ENCODE measurements at regions not wholly inside any gene's neighbourhood (a gene's known extent, or its start where the extent isn't known, plus 50 kb on each side); places are given as distances from the start of the nearest gene placed in this dataset.
"Not testable (repeated sequence)": the region's sequence is repeated elsewhere in the genome, so short reads cannot be mapped to it uniquely, and the experiment has no call there.

DNA sequence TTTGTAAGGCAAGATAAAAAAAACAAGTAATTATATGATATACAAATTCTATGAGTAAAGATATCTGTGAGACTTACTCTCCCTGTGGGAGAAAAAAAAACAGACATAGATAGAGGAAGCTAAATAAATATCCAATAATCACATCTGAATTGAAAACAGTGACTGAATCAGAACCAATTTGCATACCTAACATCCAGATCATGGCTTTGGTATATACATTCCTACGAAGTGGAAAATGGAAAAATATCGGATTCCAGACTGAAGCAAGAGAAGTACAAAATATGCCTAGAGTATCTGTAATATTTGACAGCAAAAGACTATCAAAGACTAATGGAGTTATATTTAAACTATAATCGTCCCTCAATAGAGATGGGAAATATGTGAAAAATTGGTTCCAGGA is 1108.1 kb upstream of the CHAC2 start:
- DNase-seq: no peak
- H3K27ac Mint-ChIP-seq: no peak overlapping the region
- no peak overlapping the region for H3K4me3 Mint-ChIP-seq
- peaks cover 7% of the 10 kb centered on the region for H3K9me3 Mint-ChIP-seq
- H3K36me3 Mint-ChIP-seq: no peaks in the 10 kb centered on the region
- CTCF ChIA-PET: no interaction called here
- no peaks in the 10 kb centered on the region for H3K27me3 Mint-ChIP-seq
- no peaks in the 10 kb centered on the region for H3K4me1 Mint-ChIP-seq

- Mint-ChIP-seq H3K36me3 (no peaks in the 10 kb centered on the region), H3K4me1 (no peaks in the 10 kb centered on the region), H3K9me3 (peaks cover 13% of the 10 kb centered on the region), H3K27ac (no peak overlapping the region), H3K27me3 (no peaks in the 10 kb centered on the region), H3K4me3 (no peak overlapping the region)
- no peak for DNase-seq
- CTCF ChIA-PET: no interaction called here
Observed at GRCh38 chr2:52658598-52658997, 1109.0 kb upstream of the CHAC2 start.

DNA sequence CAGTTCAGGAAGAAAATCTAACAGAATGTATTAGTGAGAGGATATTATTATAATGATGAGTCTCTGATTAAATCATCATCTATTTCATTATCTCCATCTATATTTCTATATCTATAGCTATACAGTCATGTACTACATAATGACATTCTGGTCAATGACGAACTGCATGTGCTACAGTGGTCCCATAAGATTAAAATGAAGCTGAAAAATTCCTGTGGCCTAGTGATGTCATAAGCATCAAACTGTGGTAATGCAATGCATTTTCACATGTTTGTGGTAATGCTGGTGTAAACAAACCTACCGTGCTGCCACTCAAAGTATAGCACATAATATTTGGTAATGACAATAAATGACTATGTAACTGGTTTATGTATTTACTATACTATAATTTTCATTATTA is 1127.9 kb upstream of the CHAC2 start:
- DNase-seq: no peak
- H3K27me3 Mint-ChIP-seq: no peaks in the 10 kb centered on the region
- H3K4me3 Mint-ChIP-seq: no peak overlapping the region
- CTCF ChIA-PET: no interaction called here
- peaks cover 6% of the 10 kb centered on the region for H3K9me3 Mint-ChIP-seq
- no peaks in the 10 kb centered on the region for H3K4me1 Mint-ChIP-seq
- no peaks in the 10 kb centered on the region for H3K36me3 Mint-ChIP-seq
- H3K27ac Mint-ChIP-seq: no peak overlapping the region

- Mint-ChIP-seq H3K4me1 (no peaks in the 10 kb centered on the region), H3K36me3 (no peaks in the 10 kb centered on the region), H3K9me3 (peaks cover 10% of the 10 kb centered on the region), H3K27me3 (no peaks in the 10 kb centered on the region), H3K4me3 (no peak overlapping the region), H3K27ac (no peak overlapping the region)
- DNase-seq: no peak
- CTCF ChIA-PET: no interaction called here
Observed at GRCh38 chr2:52632543-52632942, 1135.1 kb upstream of the CHAC2 start.

DNA sequence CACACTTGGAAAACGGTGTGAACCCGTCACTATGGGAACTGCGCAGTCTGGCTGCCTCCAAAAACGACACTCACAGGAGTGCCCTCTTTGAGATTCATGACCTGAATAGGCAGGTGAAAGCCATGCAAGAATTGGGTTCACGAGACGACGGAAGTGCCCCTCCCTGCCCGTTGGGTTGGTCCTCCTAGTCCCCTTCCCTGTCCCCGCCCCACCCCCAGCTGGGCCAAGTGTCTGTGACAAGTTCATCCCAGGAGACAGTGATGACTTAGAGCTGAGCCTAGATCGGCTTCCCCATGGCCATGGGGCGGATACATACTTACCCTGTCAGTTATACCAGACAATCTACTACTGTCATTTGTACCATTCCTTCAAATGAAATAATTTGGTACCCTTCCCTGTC is 1137.7 kb upstream of the CHAC2 start:
- Mint-ChIP-seq H3K4me3 (no peak overlapping the region), H3K27ac (no peak overlapping the region), H3K4me1 (no peaks in the 10 kb centered on the region), H3K9me3 (peaks cover 9% of the 10 kb centered on the region), H3K36me3 (no peaks in the 10 kb centered on the region), H3K27me3 (no peaks in the 10 kb centered on the region)
- CTCF ChIA-PET: no interaction called here
- no peak for DNase-seq

DNA sequence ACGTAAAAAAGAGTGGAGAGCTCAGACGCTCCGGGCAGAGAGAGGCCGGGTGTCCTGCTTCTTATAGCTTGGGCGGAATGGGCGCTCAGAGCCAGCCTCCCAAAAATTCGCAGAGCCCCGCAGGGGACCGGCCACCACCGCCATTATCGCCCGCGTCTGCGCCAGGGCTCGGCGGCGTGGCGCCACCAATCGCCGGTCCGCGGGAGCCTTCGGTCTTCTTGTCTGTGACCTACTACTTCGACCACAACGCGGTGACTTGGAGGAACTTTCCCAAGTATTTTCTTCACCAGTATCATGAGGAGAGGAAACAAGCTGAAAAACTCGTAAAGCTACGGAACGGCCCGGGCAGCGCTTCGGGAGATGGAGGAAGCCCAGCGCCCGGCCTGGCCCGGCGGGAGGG is 1138.1 kb upstream of the CHAC2 start:
- CTCF ChIA-PET: no interaction called here
- no peak for DNase-seq
- H3K4me3 Mint-ChIP-seq: no peak overlapping the region
- peaks cover 9% of the 10 kb centered on the region for H3K9me3 Mint-ChIP-seq
- H3K27me3 Mint-ChIP-seq: no peaks in the 10 kb centered on the region
- H3K27ac Mint-ChIP-seq: no peak overlapping the region
- no peaks in the 10 kb centered on the region for H3K4me1 Mint-ChIP-seq
- no peaks in the 10 kb centered on the region for H3K36me3 Mint-ChIP-seq

DNA sequence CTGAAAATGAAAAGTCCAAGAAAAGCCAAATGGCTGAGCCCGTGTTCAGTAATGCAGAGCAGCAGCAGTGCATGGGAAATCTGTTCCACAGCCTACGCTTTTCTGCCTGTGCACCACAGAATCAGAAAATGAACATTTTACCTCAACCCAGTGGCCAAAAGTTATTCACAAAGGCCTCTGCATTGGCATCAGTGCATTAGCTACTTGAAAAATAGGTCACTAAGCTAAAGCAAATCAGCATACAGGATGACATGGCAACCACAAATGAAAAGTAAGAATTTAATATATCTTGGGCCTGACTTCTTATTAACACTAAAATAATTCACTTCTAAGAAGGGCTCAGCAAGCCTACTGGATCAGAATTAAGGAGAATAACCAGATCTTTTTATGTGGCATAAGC is 1145.3 kb upstream of the CHAC2 start:
- no peak for DNase-seq
- CTCF ChIA-PET: no interaction called here
- H3K9me3 Mint-ChIP-seq: no peaks in the 10 kb centered on the region
- no peaks in the 10 kb centered on the region for H3K27me3 Mint-ChIP-seq
- no peaks in the 10 kb centered on the region for H3K4me1 Mint-ChIP-seq
- H3K36me3 Mint-ChIP-seq: no peaks in the 10 kb centered on the region
- H3K27ac Mint-ChIP-seq: no peak overlapping the region
- H3K4me3 Mint-ChIP-seq: no peak overlapping the region

GRCh38 chr2:52613064-52613463 is 1154.5 kb upstream of the CHAC2 start:
- H3K27me3 Mint-ChIP-seq: no peaks in the 10 kb centered on the region
- H3K4me1 Mint-ChIP-seq: no peaks in the 10 kb centered on the region
- H3K4me3 Mint-ChIP-seq: no peak overlapping the region
- no peaks in the 10 kb centered on the region for H3K36me3 Mint-ChIP-seq
- CTCF ChIA-PET: no interaction called here
- no peak for DNase-seq
- H3K27ac Mint-ChIP-seq: no peak overlapping the region
- H3K9me3 Mint-ChIP-seq: peaks cover 7% of the 10 kb centered on the region

- H3K4me1 Mint-ChIP-seq: no peaks in the 10 kb centered on the region
- H3K36me3 Mint-ChIP-seq: no peaks in the 10 kb centered on the region
- no peak for DNase-seq
- CTCF ChIA-PET: no interaction called here
- no peaks in the 10 kb centered on the region for H3K27me3 Mint-ChIP-seq
- peaks cover 7% of the 10 kb centered on the region for H3K9me3 Mint-ChIP-seq
- H3K27ac Mint-ChIP-seq: no peak overlapping the region
- no peak overlapping the region for H3K4me3 Mint-ChIP-seq
Observed at GRCh38 chr2:52611759-52612158, 1155.8 kb upstream of the CHAC2 start.

DNA sequence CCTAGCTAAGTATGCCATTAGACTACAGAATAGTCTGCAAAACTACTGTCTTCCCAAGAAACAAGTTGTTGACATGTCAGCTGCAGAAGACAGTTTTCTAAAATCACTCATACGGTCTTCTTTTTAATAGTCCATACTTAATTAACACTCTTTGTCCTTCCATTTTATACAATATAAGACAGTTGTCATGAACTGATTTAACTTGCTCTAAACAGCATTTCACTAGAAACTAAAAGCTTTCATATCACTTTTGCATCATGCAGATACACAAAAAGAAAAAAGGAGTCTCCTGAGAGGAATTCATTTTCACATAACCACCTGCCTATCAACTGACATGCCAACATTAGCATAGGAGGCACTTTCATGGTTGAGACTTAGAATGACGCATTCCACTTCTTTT is 1159.6 kb upstream of the CHAC2 start:
- CTCF ChIA-PET: no interaction called here
- no peak for DNase-seq
- H3K9me3 Mint-ChIP-seq: peaks cover 9% of the 10 kb centered on the region
- H3K4me1 Mint-ChIP-seq: no peaks in the 10 kb centered on the region
- no peak overlapping the region for H3K4me3 Mint-ChIP-seq
- no peak overlapping the region for H3K27ac Mint-ChIP-seq
- H3K27me3 Mint-ChIP-seq: no peaks in the 10 kb centered on the region
- no peaks in the 10 kb centered on the region for H3K36me3 Mint-ChIP-seq

GRCh38 chr2:52597346-52597745 is 1170.3 kb upstream of the CHAC2 start:
- DNase-seq: no peak
- no peak overlapping the region for H3K4me3 Mint-ChIP-seq
- CTCF ChIA-PET: no interaction called here
- H3K9me3 Mint-ChIP-seq: peaks cover 4% of the 10 kb centered on the region
- no peaks in the 10 kb centered on the region for H3K27me3 Mint-ChIP-seq
- H3K36me3 Mint-ChIP-seq: no peaks in the 10 kb centered on the region
- no peaks in the 10 kb centered on the region for H3K4me1 Mint-ChIP-seq
- H3K27ac Mint-ChIP-seq: no peak overlapping the region

DNA sequence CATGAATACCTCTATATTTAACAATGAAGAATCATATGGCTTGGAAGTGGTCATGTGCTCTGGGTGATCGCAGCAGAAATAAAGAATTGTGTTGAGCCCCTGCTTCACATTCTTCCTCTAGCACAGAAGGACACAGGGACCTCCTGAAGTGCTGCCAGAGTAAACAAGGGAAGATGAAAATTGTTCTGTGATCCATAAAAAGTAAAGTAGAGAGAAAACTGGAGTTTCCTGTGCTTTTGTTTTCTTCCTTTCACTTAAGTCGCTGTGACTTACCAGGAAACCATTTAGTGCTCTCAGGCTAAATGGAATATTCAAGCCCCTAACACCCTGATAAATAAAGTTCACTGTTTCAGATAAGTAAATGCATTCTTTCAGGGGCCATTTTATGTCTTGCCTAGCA is 1173.6 kb upstream of the CHAC2 start:
- no peak overlapping the region for H3K27ac Mint-ChIP-seq
- H3K36me3 Mint-ChIP-seq: no peaks in the 10 kb centered on the region
- CTCF ChIA-PET: no interaction called here
- H3K4me1 Mint-ChIP-seq: no peaks in the 10 kb centered on the region
- no peak overlapping the region for H3K4me3 Mint-ChIP-seq
- DNase-seq: no peak
- H3K9me3 Mint-ChIP-seq: peaks cover 19% of the 10 kb centered on the region
- H3K27me3 Mint-ChIP-seq: no peaks in the 10 kb centered on the region

GRCh38 chr2:52584071-52584470 is 1183.5 kb upstream of the CHAC2 start:
- H3K4me3 Mint-ChIP-seq, H3K9me3 Mint-ChIP-seq, H3K27me3 Mint-ChIP-seq, DNase-seq, H3K4me1 Mint-ChIP-seq, CTCF ChIA-PET, H3K27ac Mint-ChIP-seq, H3K36me3 Mint-ChIP-seq: not testable (repeated sequence)

DNA sequence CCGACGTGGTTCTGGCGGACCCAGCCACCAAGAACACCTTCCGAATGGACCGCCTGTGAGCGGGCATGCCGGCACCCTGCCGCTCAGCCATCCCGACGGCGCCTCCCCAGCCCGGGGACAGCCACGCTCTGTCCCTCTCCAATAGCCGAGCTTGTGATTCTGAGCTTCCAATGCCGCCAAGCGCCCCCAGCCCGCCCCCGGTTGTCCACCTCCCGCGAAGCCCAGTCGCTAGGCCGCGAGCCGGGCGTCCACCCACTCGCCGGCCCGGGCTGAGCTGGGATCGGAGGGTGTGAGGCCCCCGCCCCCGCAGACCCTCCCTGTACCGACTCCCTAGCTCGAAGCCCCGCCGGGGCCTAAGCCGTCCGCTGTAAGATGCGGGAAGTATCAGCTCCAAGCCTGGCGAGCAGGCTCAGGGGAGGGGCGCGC is 1195.1 kb upstream of the CHAC2 start:
- Mint-ChIP-seq H3K36me3 (no peaks in the 10 kb centered on the region), H3K27me3 (no peaks in the 10 kb centered on the region), H3K4me1 (no peaks in the 10 kb centered on the region), H3K27ac (no peak overlapping the region), H3K9me3 (peaks cover 30% of the 10 kb centered on the region), H3K4me3 (no peak overlapping the region)
- DNase-seq: no peak
- CTCF ChIA-PET: no interaction called here

- peaks cover 30% of the 10 kb centered on the region for H3K9me3 Mint-ChIP-seq
- H3K27ac Mint-ChIP-seq: no peak overlapping the region
Observed at GRCh38 chr2:52571380-52572347, 1195.9 kb upstream of the CHAC2 start.

More at GRCh38 chr2:52571380-52572347, 1195.9 kb upstream of the CHAC2 start:
- no peaks in the 10 kb centered on the region for H3K36me3 Mint-ChIP-seq
- CTCF ChIA-PET: no interaction called here
- no peaks in the 10 kb centered on the region for H3K27me3 Mint-ChIP-seq
- no peak overlapping the region for H3K4me3 Mint-ChIP-seq
- no peak for DNase-seq
- no peaks in the 10 kb centered on the region for H3K4me1 Mint-ChIP-seq
